Stimulated activated CD8-positive, alpha-beta memory T cell treated with anti-CD3 and anti-CD28 coated beads, Interleukin-2, amount 100 ng/mL, for 1 hour (primary cell): ENCODE measurements at regions not wholly inside any gene's neighbourhood (a gene's known extent, or its start where the extent isn't known, plus 50 kb on each side); places are given as distances from the start of the nearest gene placed in this dataset.
"Not testable (repeated sequence)": the region's sequence is repeated elsewhere in the genome, so short reads cannot be mapped to it uniquely, and the experiment has no call there.

ENCODE experiments used
- DNase-seq, 2 donors: peaks; one replicate each; pipeline ENCODE4 v3.0.0-alpha.2; 2020; ENCODE audit warnings: low read depth in 2 of 2

DNA sequence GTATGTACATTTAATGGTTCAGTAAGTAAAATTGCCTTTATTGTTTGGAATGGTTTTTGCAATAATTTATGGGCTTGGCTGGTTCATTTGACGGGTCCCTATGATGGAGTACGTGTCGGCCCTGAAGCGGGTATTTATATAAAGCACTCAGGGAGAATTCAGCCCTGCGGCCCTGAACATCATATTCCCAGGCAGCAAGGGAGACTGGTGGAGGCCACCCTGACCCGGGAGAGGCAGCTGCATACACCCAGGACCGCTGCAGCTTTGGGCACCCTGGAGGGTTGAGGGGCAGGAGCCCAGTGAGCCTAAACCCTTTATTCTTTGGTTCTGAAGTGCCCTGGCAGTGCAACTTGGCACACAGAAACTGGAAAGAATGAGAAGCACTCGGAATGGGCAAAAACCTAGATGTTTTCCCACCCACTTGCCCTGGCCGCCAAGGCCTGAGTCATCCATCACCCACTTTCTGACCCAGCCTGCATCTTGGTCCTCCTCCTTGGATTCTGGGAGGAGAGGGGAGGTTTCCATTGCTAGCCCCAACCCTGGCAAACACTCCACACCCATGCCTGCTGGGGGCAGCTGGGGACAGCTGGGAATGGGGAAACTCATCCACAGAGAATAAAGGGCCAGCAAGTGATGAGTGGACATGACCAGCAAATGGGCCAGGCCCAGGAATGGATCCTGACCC lies 162.2 kb upstream of the TNRC6C start:
- DNase-seq = no peak

DNA sequence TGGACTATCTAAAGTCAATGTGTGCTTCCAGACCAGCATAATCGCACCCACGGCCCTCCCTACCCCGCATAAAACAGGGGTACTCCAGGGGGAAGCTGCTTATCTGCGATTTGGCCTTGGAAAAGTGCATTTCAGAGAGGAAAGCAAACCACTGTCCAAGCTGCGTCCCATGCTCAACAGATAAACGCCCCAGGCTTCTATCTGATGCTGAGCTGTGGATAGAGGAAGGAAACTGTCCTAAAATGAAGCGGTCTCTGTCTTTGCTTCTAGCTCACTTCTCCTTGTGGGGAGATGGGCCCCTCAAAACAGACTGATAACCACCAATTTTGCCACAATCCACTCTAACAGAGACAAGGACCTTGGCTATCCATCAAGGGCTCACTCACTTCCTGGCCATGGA lies 160.5 kb upstream of the TNRC6C start:
- no peak for DNase-seq

GRCh38 chr17:77798481-77798880 lies 160.0 kb upstream of the TNRC6C start:
- no peak for DNase-seq

GRCh38 chr17:77800816-77801215 lies 157.7 kb upstream of the TNRC6C start:
- no peak for DNase-seq

GRCh38 chr17:77801545-77802332 lies 156.8 kb upstream of the TNRC6C start:
- DNase-seq = no peak

- DNase-seq = no peak
Observed at GRCh38 chr17:77802333-77802615, 156.2 kb upstream of the TNRC6C start.

- no peak for DNase-seq
Observed at GRCh38 chr17:77802811-77803220, 155.7 kb upstream of the TNRC6C start.

GRCh38 chr17:77803726-77804125 lies 154.8 kb upstream of the TNRC6C start:
- no peak for DNase-seq

DNA sequence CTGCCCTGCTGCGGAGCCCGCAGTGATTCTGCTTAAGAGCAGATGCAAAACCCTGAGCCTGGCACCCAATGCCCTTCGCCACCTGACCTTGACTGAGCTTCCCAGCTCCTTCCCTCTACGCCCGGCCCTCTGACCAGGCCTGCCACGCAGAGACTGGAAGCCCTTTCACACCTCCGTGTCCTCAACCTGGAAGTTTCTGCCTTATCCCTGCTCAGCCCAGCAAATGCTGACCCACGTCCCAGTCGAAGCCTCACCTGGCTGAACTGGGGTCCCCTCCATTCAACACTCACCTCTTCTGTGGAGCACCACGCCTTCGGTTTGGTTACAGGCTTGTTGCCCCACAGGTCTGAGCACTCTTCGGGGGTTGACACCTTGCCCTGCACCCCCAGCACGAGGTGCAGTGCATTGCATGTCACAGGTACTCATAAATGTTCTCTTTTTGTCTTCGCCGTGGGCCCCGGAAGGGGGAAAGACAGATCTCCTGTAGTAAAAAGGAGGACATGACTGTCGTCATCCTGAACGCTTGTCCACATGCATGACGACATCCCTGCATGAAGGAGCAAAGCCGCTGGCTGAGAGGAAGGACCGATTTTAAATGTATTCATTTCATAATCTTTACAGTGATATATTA lies 153.6 kb upstream of the TNRC6C start:
- DNase-seq = no peak

DNA sequence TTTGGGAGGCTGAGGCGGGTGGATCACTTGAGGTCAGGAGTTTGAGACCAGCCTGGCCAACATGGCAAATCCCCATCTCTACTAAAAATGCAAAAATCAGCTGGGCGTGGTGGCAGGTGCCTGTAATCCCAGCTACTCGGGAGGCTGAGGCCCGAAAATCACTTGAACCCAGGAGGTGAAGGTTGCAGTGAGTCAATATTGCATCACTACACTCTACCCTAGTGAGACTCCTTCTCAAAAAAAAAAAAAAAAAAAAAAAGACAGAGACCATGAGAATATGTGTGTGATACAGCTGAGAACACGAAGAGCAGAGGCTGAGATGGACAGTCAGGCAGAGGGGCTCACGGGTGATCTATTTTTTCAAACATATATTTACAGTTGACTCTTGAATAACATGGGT lies 152.5 kb upstream of the TNRC6C start:
- DNase-seq = not testable (repeated sequence)

GRCh38 chr17:77807051-77807745 lies 151.3 kb upstream of the TNRC6C start:
- DNase-seq = no peak

- no peak for DNase-seq
Observed at GRCh38 chr17:77807746-77808441, 150.6 kb upstream of the TNRC6C start.

DNA sequence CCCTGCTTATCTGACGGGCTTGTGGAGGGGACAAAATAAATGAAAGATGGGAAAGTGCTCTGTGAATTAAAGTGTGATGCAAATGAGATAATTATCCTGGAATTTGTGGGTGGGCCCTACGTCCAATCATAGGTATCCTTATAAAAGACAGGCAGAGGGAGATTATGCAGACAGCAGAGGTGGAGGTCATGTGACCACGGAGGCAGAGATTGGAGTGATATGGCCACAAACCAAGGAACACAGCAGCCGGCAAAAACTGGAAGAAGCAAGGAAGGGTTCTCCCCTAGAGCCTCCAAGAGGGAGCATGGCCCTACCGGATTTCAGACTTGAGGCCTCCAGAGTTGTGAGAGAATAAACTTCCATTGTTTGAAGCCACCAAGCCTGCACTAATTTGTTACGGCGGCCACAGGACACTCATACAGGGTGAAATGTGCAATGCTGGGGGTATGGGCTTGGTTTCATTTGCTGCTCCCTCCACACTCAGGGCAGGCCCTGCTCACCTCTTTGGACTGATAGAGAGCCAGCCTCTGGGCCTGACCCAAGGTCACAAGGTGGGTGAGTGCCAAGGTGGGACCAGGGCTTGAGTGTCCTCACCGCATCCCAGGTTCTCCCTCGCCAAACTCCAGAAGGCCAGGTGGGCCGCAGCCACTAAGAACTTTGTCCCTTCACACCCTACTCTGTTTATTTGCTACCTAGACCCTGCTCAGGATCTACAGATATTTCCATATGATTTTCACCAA lies 149.6 kb upstream of the TNRC6C start:
- no peak for DNase-seq

DNA sequence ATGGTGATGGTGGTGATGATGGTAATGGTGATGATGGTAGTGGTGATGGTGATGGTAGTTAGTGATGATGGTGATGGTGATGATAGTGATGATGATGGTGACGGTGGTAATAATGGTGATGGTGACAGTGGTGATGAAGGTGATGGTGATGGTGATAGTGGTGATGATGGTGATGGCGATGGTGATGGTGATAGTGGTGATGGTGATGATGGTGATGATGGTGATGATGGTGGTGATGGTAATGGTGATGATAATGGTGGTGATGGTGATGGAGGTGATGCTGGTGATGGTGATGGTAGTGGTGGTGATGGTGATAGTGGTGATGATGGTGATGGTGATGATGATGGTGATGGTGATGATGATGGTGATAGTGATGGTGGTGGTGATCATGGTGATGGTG lies 148.7 kb upstream of the TNRC6C start:
- no peak for DNase-seq

DNA sequence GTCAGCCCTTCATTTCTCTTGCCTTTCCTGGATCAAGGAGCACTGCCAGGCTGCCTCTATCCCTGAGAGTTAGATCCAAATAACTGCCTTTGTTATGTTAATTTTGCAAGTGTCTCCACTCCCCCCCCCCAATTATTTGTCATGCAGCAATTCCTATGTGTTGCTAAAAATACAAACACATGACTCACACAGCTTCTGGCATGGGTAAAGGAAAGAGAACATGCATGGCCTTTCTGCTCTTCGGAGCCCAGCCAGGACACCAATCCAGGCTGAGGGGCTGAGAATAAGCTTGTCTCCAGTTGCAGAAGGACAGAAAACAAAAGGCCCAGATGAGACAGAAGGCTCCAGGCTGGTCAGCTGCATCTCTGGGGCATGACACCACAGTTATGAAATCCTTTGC lies 148.0 kb upstream of the TNRC6C start:
- DNase-seq = no peak

- no peak for DNase-seq
Observed at GRCh38 chr17:77811521-77811920, 147.0 kb upstream of the TNRC6C start.

DNA sequence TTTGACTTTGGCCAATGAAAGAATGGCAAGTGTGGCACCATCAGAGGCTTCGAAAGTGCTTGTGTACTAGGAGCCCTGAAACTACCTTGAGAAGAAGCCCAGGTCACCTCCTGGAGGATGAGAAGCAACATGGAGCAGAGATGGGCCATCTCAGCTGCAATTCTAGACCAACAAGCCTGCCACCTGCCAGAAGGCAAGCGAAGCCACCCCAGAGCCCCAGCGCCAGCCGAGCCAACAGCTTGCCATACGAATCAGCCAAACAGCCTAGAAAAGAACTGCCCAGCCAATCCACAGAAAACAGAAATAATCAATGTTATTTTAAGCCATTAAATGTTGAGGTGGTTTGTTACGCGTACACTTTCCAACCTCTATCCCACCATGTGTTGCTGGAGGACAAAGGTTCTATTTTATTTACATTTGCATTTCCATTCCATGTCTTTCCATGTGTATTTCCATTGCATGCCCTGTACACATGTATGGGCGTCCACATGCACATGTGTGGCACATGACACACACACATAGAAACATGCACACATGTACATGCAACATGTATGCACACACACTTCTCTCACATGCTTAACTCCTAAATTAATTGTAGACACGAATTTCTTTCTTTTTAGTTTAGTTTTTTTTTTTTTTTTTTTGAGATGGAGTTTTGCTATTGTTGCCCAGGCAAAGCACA lies 144.3 kb upstream of the TNRC6C start:
- DNase-seq = no peak

DNA sequence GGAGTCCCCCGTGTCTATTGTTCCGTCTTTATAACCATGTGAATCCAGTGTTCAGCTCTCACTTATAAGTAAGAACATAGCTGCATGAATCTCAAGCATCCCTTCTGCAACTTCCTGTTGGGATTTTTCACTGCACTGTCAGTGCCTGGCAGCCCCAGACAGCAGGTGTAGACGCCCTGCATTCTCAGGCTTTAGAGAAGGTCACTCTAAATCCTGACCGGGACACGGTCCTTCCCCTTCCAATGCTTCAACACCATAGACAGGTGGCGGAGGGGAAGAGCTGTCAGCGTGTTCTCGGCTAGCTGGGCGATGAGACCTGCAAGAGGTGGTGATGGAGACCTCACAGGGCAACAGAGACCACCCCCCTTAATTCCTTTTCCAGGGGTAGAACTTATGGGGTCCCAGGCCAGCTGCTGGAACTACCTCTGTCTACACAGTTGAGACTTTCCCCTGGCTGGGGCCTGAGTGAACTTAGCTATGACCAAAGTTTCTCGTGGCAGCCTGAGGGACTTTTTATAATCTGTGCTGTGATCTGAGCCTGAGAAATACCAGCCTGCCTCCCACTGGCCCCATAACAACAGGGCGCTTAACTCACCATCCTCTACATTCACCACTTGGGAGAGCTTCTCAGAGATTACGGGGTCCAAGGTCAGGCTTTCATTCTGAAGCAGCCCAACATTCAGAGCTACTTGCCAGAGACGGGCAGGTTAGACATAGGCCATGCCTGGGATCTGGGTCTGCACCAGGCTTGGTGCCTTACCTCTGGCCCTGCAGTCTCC lies 143.2 kb upstream of the TNRC6C start:
- DNase-seq = no peak

DNA sequence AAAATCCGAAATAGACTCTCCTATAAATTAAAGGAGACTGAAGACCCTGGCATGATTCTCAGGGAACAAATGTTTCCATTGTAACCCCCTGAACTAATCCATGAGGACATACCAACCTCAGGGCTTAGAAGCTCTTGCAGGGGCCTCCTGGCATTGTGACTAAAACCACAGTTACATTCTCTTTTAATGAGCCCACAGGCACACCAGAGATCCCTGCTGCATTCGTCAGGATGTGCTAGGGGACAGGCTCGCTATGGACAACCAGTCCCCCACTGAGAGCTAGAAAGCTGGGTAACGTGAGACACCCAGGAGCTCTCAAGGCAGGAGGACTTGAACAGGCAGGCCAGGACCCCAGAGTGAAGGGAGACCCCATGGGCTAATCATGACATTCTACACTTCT lies 140.6 kb upstream of the TNRC6C start:
- no peak for DNase-seq

DNA sequence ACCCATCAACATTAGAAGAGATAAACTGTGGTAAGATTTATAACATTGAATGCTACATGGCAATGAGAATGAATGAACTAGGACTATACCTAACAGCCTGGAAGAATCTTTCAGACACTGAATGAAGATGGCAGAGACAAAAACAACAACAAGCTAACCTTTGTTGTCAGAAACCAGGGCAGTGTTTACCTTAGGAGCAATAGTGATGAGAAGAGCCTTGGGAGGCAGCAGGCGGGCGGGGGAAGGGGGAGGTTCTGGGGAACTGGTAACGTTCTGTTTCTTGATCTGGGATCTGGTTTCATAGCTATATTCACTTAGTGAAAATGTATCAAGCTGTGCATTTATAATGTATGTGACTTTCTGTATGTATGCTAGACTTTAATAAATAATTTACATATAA lies 139.0 kb upstream of the TNRC6C start:
- no peak for DNase-seq
